Mesodermal cell (in vitro differentiated cells): ENCODE measurements at regions not wholly inside any gene's neighbourhood (a gene's known extent, or its start where the extent isn't known, plus 50 kb on each side); places are given as distances from the start of the nearest gene placed in this dataset.

ENCODE experiments used
- H3K27ac ChIP-seq: 2 replicates; pipeline ENCODE4 v1.7.0; 2013; ENCODE audit warnings: mild to moderate bottlenecking, low read depth, low read length, moderate library complexity; ENCODE audit not compliant: severe bottlenecking
- H3K36me3 ChIP-seq: 2 replicates; pipeline ENCODE4 v1.7.1; 2013; ENCODE audit warnings: mild to moderate bottlenecking, low read length, moderate library complexity; ENCODE audit not compliant: control insufficient read depth, insufficient read depth
- H3K4me1 ChIP-seq: one replicate; pipeline ENCODE4 v1.7.1; 2013; ENCODE audit warnings: mild to moderate bottlenecking, low read length; ENCODE audit not compliant: insufficient read depth, control insufficient read depth, poor library complexity, severe bottlenecking
- H3K4me3 ChIP-seq: 2 replicates; pipeline ENCODE4 v1.7.0; 2013; ENCODE audit warnings: low read length, control low read depth, mild to moderate bottlenecking; ENCODE audit not compliant: insufficient read depth, poor library complexity, severe bottlenecking; ENCODE audit errors: extremely low read depth
- H3K9me3 ChIP-seq: 2 replicates; pipeline ENCODE4 v1.7.1; 2013; ENCODE audit warnings: mild to moderate bottlenecking, low read length, moderate library complexity; ENCODE audit not compliant: control insufficient read depth
- WGBS, 2 experiments: methylation state at CpG; one replicate each; pipeline ENCODE4 v1.1.5; 2013; ENCODE audit warnings: missing lambda C conversion rate in 2 of 2; ENCODE audit not compliant: insufficient coverage in 2 of 2; 5-methylcytosine and 5-hydroxymethylcytosine counted together

GRCh38 chr12:125431516-125431915 is 366.3 kb downstream of the AACS start:
- Histone ChIP-seq H3K4me1 (no peaks in the 10 kb centered on the region), H3K9me3 (no peaks in the 10 kb centered on the region), H3K36me3 (no peaks in the 10 kb centered on the region), H3K4me3 (no peak overlapping the region), H3K27ac (no peak overlapping the region)
- WGBS, 2 experiments, result 86 to 91% methylated on average over 6 of the region's 6 CpGs

DNA sequence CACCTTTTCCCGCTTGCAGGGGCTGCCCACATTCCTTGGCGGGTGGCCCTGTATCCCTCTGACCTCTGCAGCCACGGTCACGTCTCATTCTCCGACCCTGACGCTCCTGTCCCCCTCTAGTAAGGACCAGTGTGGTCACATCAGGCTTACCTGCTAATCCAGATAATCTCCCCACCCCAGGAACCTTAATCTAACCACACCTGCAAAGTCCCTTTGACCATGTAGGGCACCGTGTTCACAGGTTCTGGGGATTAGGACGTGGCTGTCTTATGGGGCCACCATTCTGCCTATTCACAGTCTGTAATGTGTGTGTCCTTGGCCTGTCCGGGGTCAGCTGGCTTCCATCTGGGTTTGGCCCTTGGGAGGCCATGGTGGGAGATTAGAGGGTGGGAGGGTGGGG is 368.9 kb downstream of the AACS start:
- no peaks in the 10 kb centered on the region for H3K36me3 ChIP-seq
- no peak overlapping the region for H3K4me3 ChIP-seq
- H3K27ac ChIP-seq, result no peak overlapping the region
- H3K4me1 ChIP-seq, result no peaks in the 10 kb centered on the region
- no peaks in the 10 kb centered on the region for H3K9me3 ChIP-seq
- WGBS, 2 experiments, result 92 to 95% methylated on average over 3 to 7 of the region's 9 CpGs

DNA sequence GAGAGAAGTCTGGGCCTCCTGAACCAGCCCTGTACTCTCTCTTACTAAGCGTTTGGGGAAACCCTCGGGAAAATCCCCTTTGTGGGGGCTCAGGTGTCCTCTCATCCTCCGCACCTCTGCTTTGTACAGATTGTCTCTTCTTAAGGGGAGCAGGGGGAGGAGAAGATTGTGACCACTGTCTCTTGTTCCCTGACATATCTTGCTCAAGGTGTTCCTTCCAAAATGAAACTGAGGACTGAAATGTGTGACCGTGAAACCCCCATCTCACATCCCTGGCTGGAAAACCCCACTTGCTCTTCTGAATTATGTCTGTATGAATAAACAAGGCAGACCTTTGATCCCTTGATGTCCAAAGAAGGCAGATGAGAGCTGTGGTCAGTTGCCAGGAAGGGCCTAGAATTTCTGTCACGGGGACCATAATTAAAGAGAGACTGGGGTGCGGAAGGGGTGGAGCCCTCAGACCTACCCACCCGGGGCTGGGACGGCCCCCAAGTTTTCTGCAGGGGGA is 369.8 kb downstream of the AACS start:
- no peaks in the 10 kb centered on the region for H3K4me1 ChIP-seq
- 92 to 95% methylated on average over 4 to 6 of the region's 8 CpGs for WGBS, 2 experiments
- H3K9me3 ChIP-seq, result no peaks in the 10 kb centered on the region
- H3K27ac ChIP-seq, result no peak overlapping the region
- H3K4me3 ChIP-seq, result no peak overlapping the region
- H3K36me3 ChIP-seq, result no peaks in the 10 kb centered on the region

- Histone ChIP-seq H3K4me3 (no peak overlapping the region), H3K4me1 (no peaks in the 10 kb centered on the region), H3K36me3 (no peaks in the 10 kb centered on the region), H3K9me3 (no peaks in the 10 kb centered on the region), H3K27ac (no peak overlapping the region)
- 81 to 97% methylated on average over 4 to 6 of the region's 7 CpGs for WGBS, 2 experiments
Observed at GRCh38 chr12:125435871-125436270, 370.6 kb downstream of the AACS start.

- H3K36me3 ChIP-seq, result no peaks in the 10 kb centered on the region
- WGBS, 2 experiments, result 92 to 93% methylated on average over 2 of the region's 2 CpGs
- no peak overlapping the region for H3K4me3 ChIP-seq
- H3K27ac ChIP-seq, result no peak overlapping the region
- H3K9me3 ChIP-seq, result no peaks in the 10 kb centered on the region
- H3K4me1 ChIP-seq, result no peaks in the 10 kb centered on the region
Observed at GRCh38 chr12:125436686-125437085, 371.5 kb downstream of the AACS start.

DNA sequence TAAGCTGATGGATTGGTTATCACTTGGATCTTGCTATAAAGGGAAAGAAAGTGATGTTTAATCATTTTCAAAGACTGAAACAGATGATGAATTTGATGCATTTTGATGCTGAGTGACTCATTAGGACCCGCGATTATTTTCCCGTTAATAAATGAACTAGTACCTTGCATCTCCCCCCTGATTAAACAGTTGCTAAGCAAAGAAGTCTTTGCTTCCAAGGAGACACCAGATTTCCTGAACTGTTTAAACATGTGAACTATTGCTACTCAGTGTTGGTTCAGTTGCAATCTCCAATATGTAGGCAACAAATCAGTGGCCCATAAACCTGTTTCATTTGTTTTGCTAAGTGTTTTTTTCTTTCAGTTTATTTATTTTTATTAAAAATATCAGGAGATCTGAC is 375.2 kb downstream of the AACS start:
- Histone ChIP-seq H3K27ac (no peak overlapping the region), H3K4me1 (no peaks in the 10 kb centered on the region), H3K36me3 (no peaks in the 10 kb centered on the region), H3K4me3 (no peak overlapping the region), H3K9me3 (no peaks in the 10 kb centered on the region)
- WGBS, 2 experiments, result 89% methylated on average over 3 of the region's 3 CpGs; no CpG with 5 or more reads in 1 of the 2 experiments

GRCh38 chr12:125443341-125443740 is 378.1 kb downstream of the AACS start:
- H3K4me1 ChIP-seq, result no peaks in the 10 kb centered on the region
- H3K27ac ChIP-seq, result no peak overlapping the region
- no peaks in the 10 kb centered on the region for H3K9me3 ChIP-seq

DNA sequence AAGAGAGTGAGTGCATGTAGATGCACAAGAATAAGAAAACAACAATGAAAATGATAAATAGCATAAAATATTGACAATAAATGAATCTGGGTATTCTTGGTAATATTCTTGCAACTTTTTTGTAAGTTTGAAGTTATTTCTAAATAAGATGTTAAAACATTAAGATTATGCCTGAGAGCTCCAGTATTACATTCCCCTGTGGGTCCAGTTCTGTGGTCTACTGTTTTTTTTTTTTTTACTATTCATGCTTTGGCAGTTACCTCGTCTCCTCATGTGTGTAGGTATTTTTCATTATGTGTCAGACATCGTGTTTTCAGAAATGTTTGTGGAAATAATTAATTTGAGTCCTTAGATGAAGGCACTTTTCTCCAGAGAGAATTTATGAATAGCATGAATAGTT is 386.2 kb downstream of the AACS start:
- Histone ChIP-seq H3K36me3 (no peaks in the 10 kb centered on the region), H3K9me3 (no peaks in the 10 kb centered on the region)
- WGBS, 2 experiments, result 94% methylated on average over 2 of the region's 2 CpGs; no CpG with 5 or more reads in 1 of the 2 experiments

More at GRCh38 chr12:125443341-125443740, 378.1 kb downstream of the AACS start:
- WGBS, 2 experiments, result 40 to 60% methylated on average over 1 of the region's 1 CpG
- H3K4me3 ChIP-seq, result no peak overlapping the region
- no peaks in the 10 kb centered on the region for H3K36me3 ChIP-seq

DNA sequence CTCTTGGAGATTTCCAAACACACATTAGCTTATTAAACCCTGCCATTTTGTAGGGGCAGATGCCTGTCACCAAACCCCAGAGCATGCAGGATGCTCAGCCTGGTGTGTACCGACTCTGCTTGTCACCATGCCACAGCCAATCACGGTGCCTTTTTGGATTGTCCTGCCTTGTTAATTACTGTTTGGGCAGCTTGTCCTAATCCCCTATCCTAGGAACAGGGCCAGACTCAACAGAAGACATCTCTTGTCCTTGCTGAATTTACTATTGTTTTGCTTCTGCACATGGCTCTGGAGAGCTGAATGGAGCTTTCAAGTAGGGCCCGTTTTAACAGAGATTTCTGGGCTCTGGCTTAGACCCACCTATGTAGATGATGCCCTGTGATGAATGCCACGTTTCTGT is 388.5 kb downstream of the AACS start:
- 80 to 83% methylated on average over 4 of the region's 4 CpGs for WGBS, 2 experiments
- Histone ChIP-seq H3K9me3 (no peaks in the 10 kb centered on the region), H3K36me3 (no peaks in the 10 kb centered on the region), H3K27ac (no peak overlapping the region), H3K4me1 (no peaks in the 10 kb centered on the region), H3K4me3 (no peak overlapping the region)

More for the DNA sequence above, 386.2 kb downstream of the AACS start:
- H3K27ac ChIP-seq, result no peak overlapping the region
- no peaks in the 10 kb centered on the region for H3K4me1 ChIP-seq
- H3K4me3 ChIP-seq, result no peak overlapping the region

- no peaks in the 10 kb centered on the region for H3K4me1 ChIP-seq
- no peak overlapping the region for H3K4me3 ChIP-seq
- WGBS, 2 experiments, result 92% methylated on average over 2 of the region's 3 CpGs; no CpG with 5 or more reads in 1 of the 2 experiments
- H3K27ac ChIP-seq, result no peak overlapping the region
- H3K36me3 ChIP-seq, result no peaks in the 10 kb centered on the region
- no peaks in the 10 kb centered on the region for H3K9me3 ChIP-seq
Observed at GRCh38 chr12:125454291-125454690, 389.1 kb downstream of the AACS start.

DNA sequence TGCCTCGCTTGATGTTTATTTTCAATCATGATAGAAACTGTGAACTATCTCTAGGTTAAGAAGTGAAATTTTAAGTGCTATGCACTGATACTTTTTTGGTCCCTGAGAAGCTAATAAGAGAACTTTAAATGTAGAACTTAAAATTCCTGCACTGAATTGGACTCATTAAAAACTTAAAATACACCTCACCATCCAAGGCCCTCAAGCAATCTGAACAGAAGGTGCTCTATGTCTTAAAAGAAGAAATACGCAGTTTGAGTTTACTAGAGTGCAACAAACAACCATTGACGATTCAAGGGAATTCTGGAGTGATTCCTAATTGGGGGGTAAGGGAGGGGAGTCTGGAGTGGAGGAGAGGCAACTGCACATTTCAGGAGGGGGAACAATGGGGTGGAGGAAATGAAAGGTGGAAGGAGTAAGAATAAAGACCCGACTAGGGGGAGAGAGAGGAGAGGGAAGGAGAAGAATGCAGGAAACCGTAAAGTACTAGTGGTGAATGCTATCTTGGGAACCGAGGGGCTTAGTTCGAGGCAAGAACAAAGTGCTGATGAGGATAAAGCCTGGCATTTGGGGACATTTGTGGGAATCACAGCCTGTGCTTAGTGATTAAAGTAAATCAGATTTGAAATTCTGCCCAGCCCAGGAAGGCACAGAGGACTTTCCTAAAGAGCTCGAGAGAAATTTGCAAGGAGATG is 389.7 kb downstream of the AACS start:
- no peaks in the 10 kb centered on the region for H3K36me3 ChIP-seq
- 59 to 71% methylated on average over 7 to 8 of the region's 8 CpGs for WGBS, 2 experiments
- no peak overlapping the region for H3K4me3 ChIP-seq
- H3K27ac ChIP-seq, result no peak overlapping the region
- H3K4me1 ChIP-seq, result no peaks in the 10 kb centered on the region
- H3K9me3 ChIP-seq, result no peaks in the 10 kb centered on the region
